Endothelial cell (in vitro differentiated cells): ENCODE measurements at regions not wholly inside any gene's neighbourhood (a gene's known extent, or its start where the extent isn't known, plus 50 kb on each side); places are given as distances from the start of the nearest gene placed in this dataset.

Experiments
- DNase-seq: peaks from one replicate; pipeline ENCODE4 v3.0.0; 2021; ENCODE audit warnings: low spot score
- H3K27ac Mint-ChIP-seq: one replicate; pipeline ENCODE4 v1.8.0; 2021; ENCODE audit warnings: mixed read lengths, inconsistent platforms; ENCODE audit not compliant: unreplicated experiment
- H3K27me3 Mint-ChIP-seq: one replicate; pipeline ENCODE4 v1.8.0; 2021; ENCODE audit warnings: mild to moderate bottlenecking, moderate library complexity, mixed read lengths, inconsistent platforms; ENCODE audit not compliant: unreplicated experiment
- H3K36me3 Mint-ChIP-seq: one replicate; pipeline ENCODE4 v1.8.0; 2021; ENCODE audit warnings: mild to moderate bottlenecking, low read depth, mixed read lengths, inconsistent platforms; ENCODE audit not compliant: unreplicated experiment
- H3K4me1 Mint-ChIP-seq: one replicate; pipeline ENCODE4 v1.8.0; 2021; ENCODE audit warnings: mild to moderate bottlenecking, mixed read lengths, inconsistent platforms; ENCODE audit not compliant: unreplicated experiment
- H3K4me3 Mint-ChIP-seq: one replicate; pipeline ENCODE4 v1.8.0; 2021; ENCODE audit warnings: mild to moderate bottlenecking, mixed read lengths, inconsistent platforms; ENCODE audit not compliant: unreplicated experiment
- H3K9me3 Mint-ChIP-seq: one replicate; pipeline ENCODE4 v1.8.0; 2021; ENCODE audit warnings: mixed read lengths, inconsistent platforms; ENCODE audit not compliant: unreplicated experiment
- CTCF ChIP-seq: fragments of 200-600 bp; sonication (generic); IDR thresholded peaks from one replicate; pipeline ENCODE4 v1.5.0; 2021; ENCODE audit warnings: antibody characterized with exemption; ENCODE audit not compliant: unreplicated experiment

GRCh38 chr13:65629926-65630325, 1600.2 kb downstream of the PCDH9 start:
- H3K36me3 Mint-ChIP-seq, result no peaks in the 10 kb centered on the region

GRCh38 chr13:65623148-65623547, 1607.0 kb downstream of the PCDH9 start:
- Mint-ChIP-seq H3K4me3 (no peak overlapping the region), H3K27ac (no peak overlapping the region), H3K36me3 (no peaks in the 10 kb centered on the region), H3K4me1 (no peaks in the 10 kb centered on the region), H3K27me3 (peaks cover 1% of the 10 kb centered on the region), H3K9me3 (no peaks in the 10 kb centered on the region)
- DNase-seq, result no peak
- TF ChIP-seq CTCF, result no peak

More at GRCh38 chr13:65629926-65630325, 1600.2 kb downstream of the PCDH9 start:
- no peaks in the 10 kb centered on the region for H3K4me1 Mint-ChIP-seq
- DNase-seq, result no peak
- H3K4me3 Mint-ChIP-seq, result no peak overlapping the region
- H3K27ac Mint-ChIP-seq, result no peak overlapping the region
- no peak for TF ChIP-seq CTCF
- H3K9me3 Mint-ChIP-seq, result no peaks in the 10 kb centered on the region
- peaks cover 1% of the 10 kb centered on the region for H3K27me3 Mint-ChIP-seq

DNA sequence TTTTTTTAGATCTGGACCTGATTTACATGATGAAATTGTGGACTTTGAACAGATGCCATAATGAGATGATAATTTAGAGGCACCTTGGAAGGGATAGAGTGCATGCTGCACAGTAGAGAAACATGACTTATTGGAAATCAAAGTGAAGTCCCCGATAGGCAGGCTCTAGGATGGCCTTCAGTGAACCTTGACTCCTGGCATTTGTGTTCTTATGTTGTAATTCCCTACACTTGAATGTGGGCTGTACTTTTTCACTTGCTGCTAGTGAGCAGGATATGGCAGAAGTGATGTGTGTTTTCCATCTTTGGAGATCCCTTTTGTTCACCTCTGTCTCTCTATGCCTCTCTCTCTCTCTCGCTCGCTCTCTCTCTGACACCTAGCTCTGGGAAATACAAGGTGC, 1614.6 kb downstream of the PCDH9 start:
- Mint-ChIP-seq H3K36me3 (no peaks in the 10 kb centered on the region), H3K27me3 (peaks cover 3% of the 10 kb centered on the region), H3K4me3 (no peak overlapping the region), H3K4me1 (peaks cover 7% of the 10 kb centered on the region), H3K9me3 (no peaks in the 10 kb centered on the region), H3K27ac (no peak overlapping the region)
- TF ChIP-seq CTCF, result no peak
- DNase-seq, result no peak

GRCh38 chr13:65613004-65613403, 1617.1 kb downstream of the PCDH9 start:
- Mint-ChIP-seq H3K9me3 (no peaks in the 10 kb centered on the region), H3K4me1 (peaks cover 7% of the 10 kb centered on the region), H3K27me3 (peaks cover 3% of the 10 kb centered on the region), H3K27ac (no peak overlapping the region), H3K36me3 (no peaks in the 10 kb centered on the region), H3K4me3 (no peak overlapping the region)
- TF ChIP-seq CTCF, result no peak
- DNase-seq, result no peak

- no peak for DNase-seq
- Mint-ChIP-seq H3K4me3 (no peak overlapping the region), H3K4me1 (peaks cover 7% of the 10 kb centered on the region), H3K9me3 (no peaks in the 10 kb centered on the region), H3K27me3 (peaks cover 3% of the 10 kb centered on the region), H3K36me3 (no peaks in the 10 kb centered on the region), H3K27ac (no peak overlapping the region)
- no peak for TF ChIP-seq CTCF
These were observed 1620.8 kb downstream of the PCDH9 start for GRCh38 chr13:65609350-65609749.
